H1 (cell line): ENCODE measurements at regions not wholly inside any gene's neighbourhood (a gene's known extent, or its start where the extent isn't known, plus 50 kb on each side); places are given as distances from the start of the nearest gene placed in this dataset.

Experiments used
- CTCF ChIA-PET: fragments of 300-600 bp; sonication (Branson Sonifier 250); formaldehyde crosslinking; loops from one replicate; lab custom pipeline; 2021; ENCODE audit not compliant: partially characterized antibody; lab: Charles Lee
- POLR2A ChIA-PET: fragments of 300-600 bp; sonication (Branson Sonifier 250); formaldehyde crosslinking; loops from one replicate; lab custom pipeline; 2021; ENCODE audit warnings: inconsistent platforms; ENCODE audit not compliant: partially characterized antibody; lab: Charles Lee
- DNase-seq, 2 experiments: peaks; one replicate each; pipeline versions ENCODE4 v3.0.0 to v3.0.0-alpha.2; 2010 to 2022; ENCODE audit warnings: low spot score in 2 of 2, low read depth in 1 of 2, mixed read lengths in 1 of 2
- FAIRE-seq: peaks from 2 replicates; lab custom pipeline; 2011; peaks lifted over from hg19 to GRCh38; lab: Jason Lieb, UNC
- H2AFZ ChIP-seq: 2 replicates; pipeline ENCODE4 v1.8.1; 2012; ENCODE audit warnings: low read length, inconsistent platforms
- H2AK5ac ChIP-seq: 2 replicates; pipeline ENCODE4 v1.6.1; 2013; ENCODE audit warnings: low read depth, low read length
- H2BK120ac ChIP-seq: replicated peaks from 2 replicates; pipeline ENCODE3; 2013; ENCODE audit warnings: low read depth, low read length, inconsistent platforms
- H2BK12ac ChIP-seq: 2 replicates; pipeline ENCODE4 v1.6.1; 2013; ENCODE audit warnings: low read depth, low read length
- H2BK15ac ChIP-seq: 2 replicates; pipeline ENCODE4 v1.6.1; 2013; ENCODE audit warnings: low read length
- H2BK20ac ChIP-seq: 2 replicates; pipeline ENCODE4 v1.6.1; 2013; ENCODE audit warnings: low read length
- H2BK5ac ChIP-seq: 2 replicates; pipeline ENCODE4 v1.6.1; 2013; ENCODE audit warnings: low read depth, low read length
- H3K14ac ChIP-seq: 2 replicates; pipeline ENCODE4 v1.6.1; 2013; ENCODE audit warnings: inconsistent platforms; ENCODE audit not compliant: insufficient read length
- H3K18ac ChIP-seq: 2 replicates; pipeline ENCODE4 v1.6.1; 2013; ENCODE audit warnings: low read length; ENCODE audit errors: extremely low read depth
- H3K23ac ChIP-seq: 2 replicates; pipeline ENCODE4 v1.6.1; 2013; ENCODE audit warnings: inconsistent platforms; ENCODE audit not compliant: insufficient read length
- H3K23me2 ChIP-seq: 2 replicates; pipeline ENCODE4 v1.6.1; 2013; ENCODE audit warnings: low read depth, low read length
- H3K27ac ChIP-seq: 2 replicates; pipeline ENCODE4 v1.6.1; 2011; ENCODE audit warnings: low read depth, low read length, inconsistent platforms
- H3K27me3 ChIP-seq, 4 experiments: replicated peaks in 1 of 4; 1 replicate in 1 of 4; 2 replicates in 3 of 4; pipeline versions ENCODE4 v1.6.1 to v1.8.1; 2011 to 2013; ENCODE audit warnings: low read length in 3 of 4, mild to moderate bottlenecking in 3 of 4, inconsistent platforms in 2 of 4, mixed read lengths in 2 of 4, moderate library complexity in 1 of 4; ENCODE audit not compliant: control insufficient read depth in 3 of 4, insufficient read depth in 3 of 4; ENCODE audit errors: extremely low read depth in 1 of 4
- H3K36me3 ChIP-seq, 4 experiments: 2 replicates each; pipeline versions ENCODE4 v1.6.1 to v1.8.1; 2011 to 2013; ENCODE audit warnings: mild to moderate bottlenecking in 4 of 4, low read length in 3 of 4, moderate library complexity in 2 of 4, control low read depth in 1 of 4, inconsistent platforms in 1 of 4; ENCODE audit not compliant: insufficient read depth in 4 of 4, control insufficient read depth in 2 of 4
- H3K4ac ChIP-seq: replicated peaks from 2 replicates; pipeline ENCODE3; 2013; ENCODE audit warnings: low read length, low read depth, mixed read lengths, inconsistent platforms; ENCODE audit not compliant: insufficient read length
- H3K4me1 ChIP-seq, 4 experiments: replicated peaks in 1 of 4; 1 replicate in 1 of 4; 2 replicates in 3 of 4; pipeline versions ENCODE4 v1.6.1 to v1.8.1; 2011 to 2013; ENCODE audit warnings: low read length in 3 of 4, inconsistent platforms in 2 of 4, mixed read lengths in 1 of 4; ENCODE audit not compliant: insufficient read depth in 4 of 4, control insufficient read depth in 3 of 4
- H3K4me2 ChIP-seq, 2 experiments: 2 replicates each; pipeline versions ENCODE4 v1.6.1 to v1.8.1; 2011 to 2013; ENCODE audit warnings: low read depth in 2 of 2, low read length in 2 of 2, control low read depth in 1 of 2, inconsistent platforms in 1 of 2, mild to moderate bottlenecking in 1 of 2; ENCODE audit not compliant: insufficient read depth in 1 of 2
- H3K4me3 ChIP-seq, 4 experiments: fragments of 200-600, 300-600 bp in 1 of 4; sonication (generic), shearing (Covaris generic), sonication (Bioruptor Twin) in 1 of 4; 2 replicates each; pipeline versions ENCODE4 v1.5.1 to v1.8.1; 2011 to 2016; ENCODE audit warnings: low read length in 4 of 4, low read depth in 3 of 4, control low read depth in 2 of 4, inconsistent platforms in 2 of 4, mild to moderate bottlenecking in 2 of 4, mixed read lengths in 1 of 4, moderate library complexity in 1 of 4; ENCODE audit not compliant: insufficient read depth in 2 of 4; ENCODE audit errors: extremely low read depth in 1 of 4
- H3K56ac ChIP-seq: replicated peaks from 2 replicates; pipeline ENCODE3; 2013; ENCODE audit warnings: low read depth, mild to moderate bottlenecking, mixed read lengths, low read length, inconsistent platforms; ENCODE audit not compliant: insufficient read length
- H3K79me1 ChIP-seq: 2 replicates; pipeline ENCODE4 v1.6.1; 2013; ENCODE audit warnings: low read depth, low read length, control low read depth
- H3K79me2 ChIP-seq, 2 experiments: 2 replicates each; pipeline versions ENCODE4 v1.6.1 to v1.8.1; 2012 to 2013; ENCODE audit warnings: low read length in 2 of 2, mild to moderate bottlenecking in 2 of 2, inconsistent platforms in 1 of 2; ENCODE audit not compliant: insufficient read depth in 2 of 2, control insufficient read depth in 1 of 2
- H3K9ac ChIP-seq, 4 experiments: replicated peaks in 1 of 4; 1 replicate in 1 of 4; 2 replicates in 3 of 4; pipeline versions ENCODE4 v1.6.1 to v1.8.1; 2011 to 2013; ENCODE audit warnings: low read depth in 3 of 4, low read length in 3 of 4, control low read depth in 2 of 4, mild to moderate bottlenecking in 2 of 4, moderate library complexity in 2 of 4, inconsistent platforms in 1 of 4; ENCODE audit errors: extremely low read depth in 1 of 4
- H3K9me3 ChIP-seq, 2 experiments: 2 replicates each; pipeline versions ENCODE4 v1.6.1 to v1.8.1; 2012 to 2013; ENCODE audit warnings: mild to moderate bottlenecking in 2 of 2, moderate library complexity in 2 of 2, control low read depth in 1 of 2, inconsistent platforms in 1 of 2, low read depth in 1 of 2, low read length in 1 of 2, mixed read lengths in 1 of 2; ENCODE audit not compliant: insufficient read depth in 2 of 2
- H4K20me1 ChIP-seq, 2 experiments: replicated peaks in 1 of 2; 2 replicates each; pipeline versions ENCODE3 to v1.8.1; 2011 to 2013; ENCODE audit warnings: inconsistent platforms in 2 of 2, low read length in 2 of 2, mild to moderate bottlenecking in 1 of 2; ENCODE audit not compliant: insufficient read depth in 2 of 2, control insufficient read depth in 1 of 2
- H4K5ac ChIP-seq: 2 replicates; pipeline ENCODE4 v1.6.1; 2013; ENCODE audit warnings: low read length, low read depth, mixed read lengths, inconsistent platforms; ENCODE audit not compliant: insufficient read length
- H4K8ac ChIP-seq: 2 replicates; pipeline ENCODE4 v1.8.0; 2013; ENCODE audit warnings: mild to moderate bottlenecking, moderate library complexity, low read length, inconsistent platforms; ENCODE audit not compliant: insufficient read depth; ENCODE audit errors: extremely low read depth
- H4K91ac ChIP-seq: replicated peaks from 2 replicates; pipeline ENCODE3; 2013; ENCODE audit warnings: low read length, mixed read lengths, inconsistent platforms; ENCODE audit not compliant: insufficient read length
- CTCF ChIP-seq, 3 experiments: IDR thresholded peaks; 1 replicate in 2 of 3; 2 replicates in 1 of 3; pipeline versions ENCODE4 v1.5.1 to v1.6.1; 2011; ENCODE audit warnings: low read length in 3 of 3, mild to moderate bottlenecking in 3 of 3, inconsistent platforms in 2 of 3, low read depth in 1 of 3, moderate library complexity in 1 of 3; ENCODE audit not compliant: insufficient read depth in 1 of 3; ENCODE audit errors: control extremely low read depth in 1 of 3
- RAD21 ChIP-seq, 2 experiments: IDR thresholded peaks in 1 of 2; conservative IDR thresholded peaks in 1 of 2; 2 replicates each; pipeline ENCODE4 v1.6.1; 2011; ENCODE audit warnings: low read depth in 2 of 2, low read length in 2 of 2, improper control_type of control experiment in 1 of 2, inconsistent platforms in 1 of 2, mild to moderate bottlenecking in 1 of 2, moderate library complexity in 1 of 2
- RFX5 ChIP-seq: IDR thresholded peaks from 2 replicates; pipeline ENCODE4 v1.6.1; 2011; ENCODE audit warnings: low read depth, low read length, improper control_type of control experiment, borderline replicate concordance
- WGBS, 2 experiments: shearing (Covaris generic) in 1 of 2; methylation state at CpG; one replicate each; pipeline versions ENCODE4 v1.1.6 to v1.1.7; 2013 to 2015; ENCODE audit warnings: low lambda C conversion rate in 2 of 2, mixed read lengths in 2 of 2, inconsistent platforms in 1 of 2, low coverage in 1 of 2, missing lambda C conversion rate in 1 of 2; ENCODE audit not compliant: insufficient replicate concordance in 2 of 2, insufficient coverage in 1 of 2, insufficient read length in 1 of 2; ENCODE audit errors: extremely low coverage in 1 of 2, missing lambda C conversion rate in 1 of 2; 5-methylcytosine and 5-hydroxymethylcytosine counted together

DNA sequence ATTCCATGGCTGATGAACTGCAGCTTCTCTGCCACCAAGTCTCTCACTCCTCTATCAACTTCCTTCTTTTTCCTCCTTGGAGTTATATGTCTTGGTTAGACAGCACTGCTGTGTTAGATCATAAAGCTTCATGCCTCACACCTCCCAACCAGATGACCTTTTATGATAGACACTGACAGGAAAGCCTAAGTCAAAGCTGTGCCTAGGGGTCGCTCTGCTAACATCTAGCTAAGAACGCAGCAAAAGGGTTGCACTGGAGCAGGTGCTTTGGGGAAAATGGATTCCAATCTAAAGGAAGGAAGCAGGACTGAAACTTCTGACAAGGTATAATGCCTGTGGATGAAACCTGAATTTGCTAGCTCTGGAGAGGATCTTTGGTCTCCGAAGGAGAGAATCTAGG lies 509.7 kb downstream of the SMARCA1 start:
- Histone ChIP-seq H3K4me2 (no peak overlapping the region), H2BK120ac (no peak overlapping the region), H2BK20ac (no peak overlapping the region), H3K14ac (no peak overlapping the region), H2BK15ac (no peak overlapping the region), H3K36me3 (no peaks in the 10 kb centered on the region), H3K9me3 (no peaks in the 10 kb centered on the region), H2BK12ac (no peak overlapping the region), H3K4me1 (peaks cover 0 to 4% (median 1%) of the 10 kb centered on the region in 4 experiments; a peak in 3 of 7 replicates), H3K4me3 (no peak overlapping the region), H2AFZ (no peak overlapping the region), H3K23ac (no peak overlapping the region), H4K5ac (no peak overlapping the region), H3K23me2 (no peaks in the 10 kb centered on the region), H3K4ac (no peak overlapping the region), H2AK5ac (no peak overlapping the region), H3K79me1 (no peaks in the 10 kb centered on the region), H3K9ac (no peak overlapping the region), H4K8ac (no peak overlapping the region), H4K91ac (no peak overlapping the region), H2BK5ac (no peak overlapping the region), H3K56ac (no peak overlapping the region), H3K79me2 (no peaks in the 10 kb centered on the region), H3K27ac (no peak overlapping the region), H3K18ac (no peak overlapping the region; the same call in 1 of the 2 replicates), H3K27me3 (no peaks in the 10 kb centered on the region), H4K20me1 (no peaks in the 10 kb centered on the region)
- peak; percentile 46 to 59; a peak in 3 of 4 replicates for TF ChIP-seq RAD21 (IDR thresholded peaks at IDR 0.05 in 1 of 2, conservative IDR thresholded peaks at IDR 0.05 in 1 of 2; ENCODE audit: low read depth in 2 of 2, low read length in 2 of 2)
- no peak for TF ChIP-seq RFX5
- peak in 2 of 3 experiments; percentile 36 to 49; a peak in 2 of 4 replicates for TF ChIP-seq CTCF (IDR thresholded peaks at IDR 0.05; ENCODE audit: control extremely low read depth in 1 of 3, insufficient read depth in 1 of 3, low read depth in 1 of 3, low read length in 3 of 3)
- 33% methylated on average over 3 of the region's 3 CpGs; no CpG with 5 or more reads in 1 of the 2 experiments for WGBS, 2 experiments
- CTCF ChIA-PET: interaction anchor here (0.9 to 1.3 kb wide), 3 partner anchors 14 to 213 kb away, joined by 3 read pairs; no protein-coding TSS in a partner anchor
- POLR2A ChIA-PET: no interaction called here
- FAIRE-seq: peak; percentile 32
- DNase-seq: no peak
